ENCODE measurements at regions not wholly inside any gene's neighbourhood (a gene's known extent, or its start where the extent isn't known, plus 50 kb on each side); places are given as distances from the start of the nearest gene placed in this dataset.

GRCh38 chr18:33944493-33944892, 280.2 kb downstream of the NOL4 start:
- no peaks in the 10 kb centered on the region for H3K9me3 ChIP-seq (ENCODE audit: low read length)
- no peaks in the 10 kb centered on the region for H4K20me1 ChIP-seq (ENCODE audit: insufficient read depth)
- H3K4me2 ChIP-seq (ENCODE audit: low read length) = no peak overlapping the region
- no peaks in the 10 kb centered on the region for H3K27me3 ChIP-seq (ENCODE audit: insufficient read depth, low read depth, low read length)
- H3F3A ChIP-seq (ENCODE audit: insufficient read depth, low read length, poor library complexity, severe bottlenecking) = no peaks in the 10 kb centered on the region
- H3K27ac ChIP-seq (ENCODE audit: low read length) = no peak overlapping the region
- no peak overlapping the region for H2AFZ ChIP-seq (ENCODE audit: low read depth, low read length)
- no peak overlapping the region for H3K9ac ChIP-seq (ENCODE audit: low read length)
- TF ChIP-seq REST (IDR thresholded peaks at IDR 0.05; ENCODE audit: borderline replicate concordance) = no peak
- H3K9me2 ChIP-seq (ENCODE audit: insufficient read depth, low read length) = no peaks in the 10 kb centered on the region
- H3K4me3 ChIP-seq (ENCODE audit: low read length) = no peak overlapping the region
- H3K36me3 ChIP-seq (ENCODE audit: insufficient read depth, low read length) = no peaks in the 10 kb centered on the region
- H3K79me2 ChIP-seq (replicated peaks; ENCODE audit: insufficient read depth, low read length) = no peaks in the 10 kb centered on the region

GRCh38 chr18:33937270-33937816, 287.4 kb downstream of the NOL4 start:
- TF ChIP-seq EP300 (conservative IDR thresholded peaks at IDR 0.05; ENCODE audit: poor library complexity, severe bottlenecking) = no peak
- TF ChIP-seq MXI1 (conservative IDR thresholded peaks at IDR 0.05; ENCODE audit: poor library complexity, severe bottlenecking) = no peak
- TF ChIP-seq RAD21 (conservative IDR thresholded peaks at IDR 0.05) = no peak
- TF ChIP-seq POLR2AphosphoS5 (IDR thresholded peaks at IDR 0.05) = no peak
- no peak for TF ChIP-seq EZH2 (IDR thresholded peaks at IDR 0.05; ENCODE audit: borderline replicate concordance, insufficient read depth, low read length, poor library complexity, severe bottlenecking)
- TF ChIP-seq TAF1 (IDR thresholded peaks at IDR 0.05; ENCODE audit: low read depth) = no peak
- TF ChIP-seq CTCF (IDR thresholded peaks at IDR 0.05; ENCODE audit: poor library complexity, severe bottlenecking) = no peak
- TF ChIP-seq SMC3 (conservative IDR thresholded peaks at IDR 0.05; ENCODE audit: poor library complexity) = no peak
- TF ChIP-seq REST (IDR thresholded peaks at IDR 0.05; ENCODE audit: borderline replicate concordance) = no peak
- H3K9me2 ChIP-seq (ENCODE audit: insufficient read depth, low read length) = no peaks in the 10 kb centered on the region
- H3K27me3 ChIP-seq (ENCODE audit: insufficient read depth, low read depth, low read length) = no peaks in the 10 kb centered on the region
- no peak overlapping the region for H2AFZ ChIP-seq (ENCODE audit: low read depth, low read length)
- H3K4me2 ChIP-seq (ENCODE audit: low read length) = no peak overlapping the region
- H3K36me3 ChIP-seq (ENCODE audit: insufficient read depth, low read length) = no peaks in the 10 kb centered on the region
- H4K20me1 ChIP-seq (ENCODE audit: insufficient read depth) = no peaks in the 10 kb centered on the region
- H3F3A ChIP-seq (ENCODE audit: insufficient read depth, low read length, poor library complexity, severe bottlenecking) = no peaks in the 10 kb centered on the region
- no peak overlapping the region for H3K27ac ChIP-seq (ENCODE audit: low read length)
- H3K9ac ChIP-seq (ENCODE audit: low read length) = no peak overlapping the region
- H3K4me3 ChIP-seq (ENCODE audit: low read length) = no peak overlapping the region
- no peaks in the 10 kb centered on the region for H3K79me2 ChIP-seq (replicated peaks; ENCODE audit: insufficient read depth, low read length)
- H3K9me3 ChIP-seq (ENCODE audit: low read length) = peaks cover 4% of the 10 kb centered on the region

All from neural cell (in vitro differentiated cells).